ENCODE measurements at regions not wholly inside any gene's neighbourhood (a gene's known extent, or its start where the extent isn't known, plus 50 kb on each side); places are given as distances from the start of the nearest gene placed in this dataset.

- no peak for DNase-seq (ENCODE audit: low read depth in 6 of 9, low spot score in 9 of 9)
- WGBS: 83% methylated on average over 1 of the region's 1 CpG
Observed at GRCh38 chr20:60518022-60518421, 559.8 kb downstream of the CDH26 start.

DNA sequence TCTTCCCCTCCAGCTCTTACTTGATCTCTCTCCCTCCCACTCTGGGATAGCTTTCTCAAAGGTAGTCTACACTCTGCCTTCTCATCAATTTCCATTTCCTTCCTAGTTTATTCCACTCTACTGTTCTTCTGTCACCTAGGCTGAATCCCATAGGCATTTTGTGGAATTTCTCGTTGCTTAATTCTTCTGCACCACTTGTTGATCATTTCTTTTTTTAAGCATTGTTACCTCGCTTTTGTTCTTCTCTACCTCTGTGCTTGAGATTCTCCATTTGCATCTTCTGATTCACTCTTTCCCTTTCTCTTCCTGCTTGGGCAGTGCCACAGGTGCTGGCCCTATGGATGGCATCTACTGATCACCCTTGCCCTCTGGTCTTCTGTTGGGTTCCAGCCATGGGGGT, 567.2 kb downstream of the CDH26 start:
- H3K4me1 ChIP-seq (ENCODE audit: control insufficient read depth in 2 of 2, insufficient read depth in 2 of 2, low read length in 2 of 2): no peaks in the 10 kb centered on the region
- H3K27me3 ChIP-seq (ENCODE audit: control insufficient read depth in 2 of 2, insufficient read depth in 1 of 2, low read length in 1 of 2): no peaks in the 10 kb centered on the region
- DNase-seq (ENCODE audit: low read depth in 6 of 9, low spot score in 9 of 9): no peak
- H3K36me3 ChIP-seq (ENCODE audit: control insufficient read depth in 2 of 2, insufficient read depth in 2 of 2, low read length in 1 of 2): no peaks in the 10 kb centered on the region
- WGBS: 92% methylated on average over 2 of the region's 2 CpGs
- H3K4me3 ChIP-seq (ENCODE audit: low read length in 2 of 2): no peak overlapping the region
- H3K9me3 ChIP-seq (ENCODE audit: control insufficient read depth in 2 of 2, insufficient read depth in 1 of 2, low read length in 1 of 2): no peaks in the 10 kb centered on the region
- H3K27ac ChIP-seq (ENCODE audit: low read depth in 1 of 2, low read length in 1 of 2): no peak overlapping the region

More at GRCh38 chr20:60518022-60518421, 559.8 kb downstream of the CDH26 start:
- H3K9me3 ChIP-seq (ENCODE audit: control insufficient read depth in 2 of 2, insufficient read depth in 1 of 2, low read length in 1 of 2): no peaks in the 10 kb centered on the region
- H3K27ac ChIP-seq (ENCODE audit: low read depth in 1 of 2, low read length in 1 of 2): no peak overlapping the region
- H3K36me3 ChIP-seq (ENCODE audit: control insufficient read depth in 2 of 2, insufficient read depth in 2 of 2, low read length in 1 of 2): no peaks in the 10 kb centered on the region
- H3K27me3 ChIP-seq (ENCODE audit: control insufficient read depth in 2 of 2, insufficient read depth in 1 of 2, low read length in 1 of 2): no peaks in the 10 kb centered on the region
- no peak overlapping the region for H3K4me3 ChIP-seq (ENCODE audit: low read length in 2 of 2)
- no peaks in the 10 kb centered on the region for H3K4me1 ChIP-seq (ENCODE audit: control insufficient read depth in 2 of 2, insufficient read depth in 2 of 2, low read length in 2 of 2)

DNA sequence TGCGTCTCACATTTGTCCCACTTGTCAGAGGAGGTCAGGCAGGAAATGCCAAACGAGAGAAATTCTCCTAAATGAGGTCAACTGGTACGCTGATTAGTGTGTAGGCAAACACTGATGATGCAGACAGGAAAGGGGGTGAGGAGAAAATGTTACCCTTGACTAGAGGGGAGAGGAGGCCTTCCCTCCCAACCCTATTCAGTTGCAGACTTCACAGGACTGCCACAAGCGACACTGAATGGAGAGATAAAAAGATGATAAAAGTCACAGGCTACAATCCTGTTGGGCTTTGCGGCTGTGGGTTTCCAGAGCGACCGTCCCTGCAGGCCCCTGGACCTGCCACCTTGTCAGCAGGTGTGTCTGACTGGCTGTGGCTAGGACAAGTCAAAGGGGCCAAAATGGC, 569.4 kb downstream of the CDH26 start:
- H3K27ac ChIP-seq (ENCODE audit: low read depth in 1 of 2, low read length in 1 of 2): no peak overlapping the region
- DNase-seq (ENCODE audit: low read depth in 6 of 9, low spot score in 9 of 9): no peak
- no peaks in the 10 kb centered on the region for H3K4me1 ChIP-seq (ENCODE audit: control insufficient read depth in 2 of 2, insufficient read depth in 2 of 2, low read length in 2 of 2)
- no peaks in the 10 kb centered on the region for H3K9me3 ChIP-seq (ENCODE audit: control insufficient read depth in 2 of 2, insufficient read depth in 1 of 2, low read length in 1 of 2)
- no peaks in the 10 kb centered on the region for H3K36me3 ChIP-seq (ENCODE audit: control insufficient read depth in 2 of 2, insufficient read depth in 2 of 2, low read length in 1 of 2)
- no peaks in the 10 kb centered on the region for H3K27me3 ChIP-seq (ENCODE audit: control insufficient read depth in 2 of 2, insufficient read depth in 1 of 2, low read length in 1 of 2)
- WGBS: 68% methylated on average over 7 of the region's 7 CpGs
- no peak overlapping the region for H3K4me3 ChIP-seq (ENCODE audit: low read length in 2 of 2)

DNA sequence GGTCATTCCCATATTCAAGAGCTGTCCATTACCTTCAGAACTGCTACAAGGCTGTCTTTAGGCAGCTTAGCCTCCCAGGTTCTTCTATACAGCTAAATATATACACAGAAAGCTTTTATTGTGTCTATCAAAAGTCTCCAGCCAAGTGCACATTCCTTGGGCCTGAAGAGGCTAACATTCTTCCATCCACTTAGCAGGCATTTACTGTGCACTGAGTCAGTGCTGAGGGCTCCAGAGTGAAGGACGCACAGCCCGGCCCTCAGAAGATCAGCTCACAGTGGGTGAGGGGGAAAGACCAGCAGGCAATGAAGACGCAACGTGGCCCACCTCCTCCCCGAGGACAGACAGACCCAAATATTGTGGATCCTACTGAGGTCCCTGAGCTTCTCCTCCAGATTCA, 569.9 kb downstream of the CDH26 start:
- no peak for DNase-seq (ENCODE audit: low read depth in 6 of 9, low spot score in 9 of 9)
- WGBS: 94% methylated on average over 5 of the region's 5 CpGs

DNA sequence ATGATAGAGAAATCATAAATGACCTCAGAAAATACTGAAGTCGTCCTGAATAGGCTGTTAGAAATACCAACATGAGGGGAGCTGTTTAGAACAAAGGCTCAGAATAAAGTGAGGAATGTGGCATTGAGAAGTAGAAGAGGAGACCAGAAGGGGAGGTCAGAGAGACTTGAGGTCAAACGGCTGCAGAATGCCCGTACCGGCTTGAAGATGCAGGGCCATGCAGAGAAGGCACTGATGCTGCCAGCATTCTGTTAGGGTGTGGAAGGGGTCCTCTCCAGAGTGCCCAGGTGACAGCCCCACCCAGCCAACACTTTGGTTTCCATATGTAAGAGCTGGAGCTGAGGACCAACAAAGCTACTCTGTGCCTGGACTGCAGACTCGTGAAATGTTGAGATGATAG, 570.9 kb downstream of the CDH26 start:
- Histone ChIP-seq H3K27me3 (ENCODE audit: control insufficient read depth in 2 of 2, insufficient read depth in 1 of 2, low read length in 1 of 2) (no peaks in the 10 kb centered on the region), H3K9me3 (ENCODE audit: control insufficient read depth in 2 of 2, insufficient read depth in 1 of 2, low read length in 1 of 2) (no peaks in the 10 kb centered on the region), H3K4me1 (ENCODE audit: control insufficient read depth in 2 of 2, insufficient read depth in 2 of 2, low read length in 2 of 2) (no peaks in the 10 kb centered on the region), H3K4me3 (ENCODE audit: low read length in 2 of 2) (no peak overlapping the region), H3K36me3 (ENCODE audit: control insufficient read depth in 2 of 2, insufficient read depth in 2 of 2, low read length in 1 of 2) (no peaks in the 10 kb centered on the region), H3K27ac (ENCODE audit: low read depth in 1 of 2, low read length in 1 of 2) (no peak overlapping the region)
- WGBS: 91% methylated on average over 5 of the region's 5 CpGs
- no peak for DNase-seq (ENCODE audit: low read depth in 6 of 9, low spot score in 9 of 9)

More for the DNA sequence above, 569.9 kb downstream of the CDH26 start:
- H3K36me3 ChIP-seq (ENCODE audit: control insufficient read depth in 2 of 2, insufficient read depth in 2 of 2, low read length in 1 of 2): no peaks in the 10 kb centered on the region
- H3K4me1 ChIP-seq (ENCODE audit: control insufficient read depth in 2 of 2, insufficient read depth in 2 of 2, low read length in 2 of 2): no peaks in the 10 kb centered on the region
- H3K27me3 ChIP-seq (ENCODE audit: control insufficient read depth in 2 of 2, insufficient read depth in 1 of 2, low read length in 1 of 2): no peaks in the 10 kb centered on the region
- no peaks in the 10 kb centered on the region for H3K9me3 ChIP-seq (ENCODE audit: control insufficient read depth in 2 of 2, insufficient read depth in 1 of 2, low read length in 1 of 2)
- H3K4me3 ChIP-seq (ENCODE audit: low read length in 2 of 2): no peak overlapping the region
- no peak overlapping the region for H3K27ac ChIP-seq (ENCODE audit: low read depth in 1 of 2, low read length in 1 of 2)

GRCh38 chr20:60535211-60535610, 577.0 kb downstream of the CDH26 start:
- Histone ChIP-seq H3K27ac (ENCODE audit: low read depth in 1 of 2, low read length in 1 of 2) (no peak overlapping the region), H3K27me3 (ENCODE audit: control insufficient read depth in 2 of 2, insufficient read depth in 1 of 2, low read length in 1 of 2) (no peaks in the 10 kb centered on the region), H3K4me1 (ENCODE audit: control insufficient read depth in 2 of 2, insufficient read depth in 2 of 2, low read length in 2 of 2) (no peaks in the 10 kb centered on the region), H3K4me3 (ENCODE audit: low read length in 2 of 2) (no peak overlapping the region), H3K9me3 (ENCODE audit: control insufficient read depth in 2 of 2, insufficient read depth in 1 of 2, low read length in 1 of 2) (no peaks in the 10 kb centered on the region), H3K36me3 (ENCODE audit: control insufficient read depth in 2 of 2, insufficient read depth in 2 of 2, low read length in 1 of 2) (no peaks in the 10 kb centered on the region)
- 92% methylated on average over 3 of the region's 3 CpGs for WGBS
- no peak for DNase-seq (ENCODE audit: low read depth in 6 of 9, low spot score in 9 of 9)

DNA sequence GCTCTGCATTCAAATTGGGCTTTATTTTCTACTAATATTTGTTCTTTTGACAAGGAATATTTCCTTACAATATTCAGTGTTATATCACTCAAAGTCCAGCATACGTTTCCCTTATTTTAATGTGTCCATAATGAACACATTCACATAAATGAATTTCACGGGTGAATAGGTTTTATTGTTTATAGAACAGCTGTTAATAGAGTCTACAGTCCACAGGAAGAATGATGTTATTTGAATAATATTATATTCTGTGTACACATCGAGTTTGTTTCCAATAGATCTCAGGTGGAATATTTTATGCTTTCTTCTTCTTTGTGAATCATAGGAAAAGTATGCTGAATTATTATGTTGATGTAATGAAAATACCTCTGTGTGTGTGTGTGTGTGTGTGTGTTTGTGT, 582.4 kb downstream of the CDH26 start:
- no peak overlapping the region for H3K27ac ChIP-seq (ENCODE audit: low read depth in 1 of 2, low read length in 1 of 2)
- no peak overlapping the region for H3K4me3 ChIP-seq (ENCODE audit: low read length in 2 of 2)
- no peak for DNase-seq (ENCODE audit: low read depth in 6 of 9, low spot score in 9 of 9)
- no peaks in the 10 kb centered on the region for H3K9me3 ChIP-seq (ENCODE audit: control insufficient read depth in 2 of 2, insufficient read depth in 1 of 2, low read length in 1 of 2)
- no peaks in the 10 kb centered on the region for H3K27me3 ChIP-seq (ENCODE audit: control insufficient read depth in 2 of 2, insufficient read depth in 1 of 2, low read length in 1 of 2)
- H3K4me1 ChIP-seq (ENCODE audit: control insufficient read depth in 2 of 2, insufficient read depth in 2 of 2, low read length in 2 of 2): no peaks in the 10 kb centered on the region
- H3K36me3 ChIP-seq (ENCODE audit: control insufficient read depth in 2 of 2, insufficient read depth in 2 of 2, low read length in 1 of 2): no peaks in the 10 kb centered on the region
- whole genome bisulfite sequencing: 94% methylated on average over 3 of the region's 3 CpGs

DNA sequence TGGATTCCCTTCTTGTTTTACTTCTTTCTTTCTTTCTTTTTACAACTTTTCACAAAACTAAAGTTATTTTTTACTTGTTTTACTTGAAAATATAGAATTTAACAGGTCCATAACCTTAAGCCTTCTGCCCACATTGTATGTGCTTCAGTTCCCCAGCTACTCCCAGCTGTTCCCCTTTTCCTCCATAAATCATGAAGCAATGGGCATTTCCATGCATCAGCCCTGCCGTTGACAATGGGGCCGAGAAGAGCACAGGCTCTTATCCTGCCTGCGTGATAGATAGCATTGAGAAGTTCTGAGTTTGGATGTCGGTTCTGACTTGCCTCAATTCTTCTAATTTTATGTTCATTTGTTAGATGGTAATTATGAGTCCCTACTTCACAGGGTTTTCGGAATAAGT, 583.8 kb downstream of the CDH26 start:
- H3K27ac ChIP-seq (ENCODE audit: low read depth in 1 of 2, low read length in 1 of 2): no peak overlapping the region
- no peak for DNase-seq (ENCODE audit: low read depth in 6 of 9, low spot score in 9 of 9)
- no peaks in the 10 kb centered on the region for H3K27me3 ChIP-seq (ENCODE audit: control insufficient read depth in 2 of 2, insufficient read depth in 1 of 2, low read length in 1 of 2)
- WGBS: 35% methylated on average over 5 of the region's 5 CpGs
- H3K4me1 ChIP-seq (ENCODE audit: control insufficient read depth in 2 of 2, insufficient read depth in 2 of 2, low read length in 2 of 2): no peaks in the 10 kb centered on the region
- H3K9me3 ChIP-seq (ENCODE audit: control insufficient read depth in 2 of 2, insufficient read depth in 1 of 2, low read length in 1 of 2): no peaks in the 10 kb centered on the region
- H3K36me3 ChIP-seq (ENCODE audit: control insufficient read depth in 2 of 2, insufficient read depth in 2 of 2, low read length in 1 of 2): no peaks in the 10 kb centered on the region
- no peak overlapping the region for H3K4me3 ChIP-seq (ENCODE audit: low read length in 2 of 2)

- no peaks in the 10 kb centered on the region for H3K4me1 ChIP-seq (ENCODE audit: control insufficient read depth in 2 of 2, insufficient read depth in 2 of 2, low read length in 2 of 2)
- no peak overlapping the region for H3K4me3 ChIP-seq (ENCODE audit: low read length in 2 of 2)
- H3K27ac ChIP-seq (ENCODE audit: low read depth in 1 of 2, low read length in 1 of 2): no peak overlapping the region
- no peak for DNase-seq (ENCODE audit: low read depth in 6 of 9, low spot score in 9 of 9)
- H3K27me3 ChIP-seq (ENCODE audit: control insufficient read depth in 2 of 2, insufficient read depth in 1 of 2, low read length in 1 of 2): no peaks in the 10 kb centered on the region
- 90% methylated on average over 3 of the region's 3 CpGs for WGBS
- H3K9me3 ChIP-seq (ENCODE audit: control insufficient read depth in 2 of 2, insufficient read depth in 1 of 2, low read length in 1 of 2): no peaks in the 10 kb centered on the region
- H3K36me3 ChIP-seq (ENCODE audit: control insufficient read depth in 2 of 2, insufficient read depth in 2 of 2, low read length in 1 of 2): no peaks in the 10 kb centered on the region
Observed at GRCh38 chr20:60543598-60543997, 585.4 kb downstream of the CDH26 start.

DNA sequence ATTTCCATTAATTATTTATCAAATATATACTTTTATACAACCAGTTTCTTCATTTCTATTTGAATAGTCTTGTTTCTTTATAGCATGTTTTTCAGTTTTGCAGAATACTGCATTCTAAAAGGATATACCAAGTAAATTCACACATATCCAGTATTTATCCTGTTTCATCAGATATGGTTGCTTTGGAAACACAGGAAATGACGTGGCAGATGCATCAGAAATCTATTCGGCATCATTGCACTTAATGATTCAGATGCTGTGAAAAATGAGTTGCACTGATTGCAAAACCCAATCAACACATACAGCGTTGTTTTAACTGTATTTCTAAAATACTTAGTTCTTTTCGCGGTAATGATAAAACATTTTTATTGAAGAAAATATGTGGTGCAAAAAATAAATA, 594.9 kb downstream of the CDH26 start:
- H3K4me1 ChIP-seq (ENCODE audit: control insufficient read depth in 2 of 2, insufficient read depth in 2 of 2, low read length in 2 of 2): no peaks in the 10 kb centered on the region
- H3K4me3 ChIP-seq (ENCODE audit: low read length in 2 of 2): no peak overlapping the region
- H3K27ac ChIP-seq (ENCODE audit: low read depth in 1 of 2, low read length in 1 of 2): no peak overlapping the region
- WGBS: 86% methylated on average over 5 of the region's 5 CpGs
- DNase-seq (ENCODE audit: low read depth in 6 of 9, low spot score in 9 of 9): no peak
- no peaks in the 10 kb centered on the region for H3K36me3 ChIP-seq (ENCODE audit: control insufficient read depth in 2 of 2, insufficient read depth in 2 of 2, low read length in 1 of 2)
- H3K27me3 ChIP-seq (ENCODE audit: control insufficient read depth in 2 of 2, insufficient read depth in 1 of 2, low read length in 1 of 2): no peaks in the 10 kb centered on the region
- H3K9me3 ChIP-seq (ENCODE audit: control insufficient read depth in 2 of 2, insufficient read depth in 1 of 2, low read length in 1 of 2): no peaks in the 10 kb centered on the region

All from thymus (tissue), 11 donors.